GM18868 (cell line): ENCODE measurements at regions not wholly inside any gene's neighbourhood (a gene's known extent, or its start where the extent isn't known, plus 50 kb on each side); places are given as distances from the start of the nearest gene placed in this dataset.

ENCODE experiments used
- ATAC-seq: cut with Tn5 transposase; IDR thresholded peaks from one replicate; pipeline ENCODE4 v1.9.1; 2021; ENCODE audit warnings: mild to moderate bottlenecking, moderate library complexity; ENCODE audit not compliant: unreplicated experiment

GRCh38 chr18:1993866-1994265, 577.4 kb downstream of the METTL4 start:
- no peak for ATAC-seq

GRCh38 chr18:1994471-1994870, 576.8 kb downstream of the METTL4 start:
- ATAC-seq = no peak

- no peak for ATAC-seq
Observed at GRCh38 chr18:1995041-1995612, 576.2 kb downstream of the METTL4 start.

- no peak for ATAC-seq
Observed at GRCh38 chr18:1998121-1998520, 573.2 kb downstream of the METTL4 start.

GRCh38 chr18:1999387-1999786, 571.9 kb downstream of the METTL4 start:
- no peak for ATAC-seq

GRCh38 chr18:2002151-2002550, 569.2 kb downstream of the METTL4 start:
- ATAC-seq = no peak

GRCh38 chr18:2002604-2003003, 568.7 kb downstream of the METTL4 start:
- no peak for ATAC-seq

- ATAC-seq = no peak
Observed at GRCh38 chr18:2009942-2010697, 561.2 kb downstream of the METTL4 start.

- no peak for ATAC-seq
Observed at GRCh38 chr18:2027016-2027415, 544.3 kb downstream of the METTL4 start.

GRCh38 chr18:2027756-2028155, 543.5 kb downstream of the METTL4 start:
- no peak for ATAC-seq

- no peak for ATAC-seq
Observed at GRCh38 chr18:2028986-2029385, 542.3 kb downstream of the METTL4 start.

- no peak for ATAC-seq
Observed at GRCh38 chr18:2030647-2031046, 540.7 kb downstream of the METTL4 start.

- no peak for ATAC-seq
Observed at GRCh38 chr18:2032036-2032435, 539.3 kb downstream of the METTL4 start.

GRCh38 chr18:2035056-2035455, 536.2 kb downstream of the METTL4 start:
- ATAC-seq = no peak

- ATAC-seq = no peak
Observed at GRCh38 chr18:2036086-2036485, 535.2 kb downstream of the METTL4 start.

- no peak for ATAC-seq
Observed at GRCh38 chr18:2040279-2040678, 531.0 kb downstream of the METTL4 start.

- no peak for ATAC-seq
Observed at GRCh38 chr18:2049986-2050385, 521.3 kb downstream of the METTL4 start.

GRCh38 chr18:2050702-2051201, 520.6 kb downstream of the METTL4 start:
- ATAC-seq = no peak

- no peak for ATAC-seq
Observed at GRCh38 chr18:2053490-2054089, 517.7 kb downstream of the METTL4 start.

- no peak for ATAC-seq
Observed at GRCh38 chr18:2059336-2059735, 512.0 kb downstream of the METTL4 start.

GRCh38 chr18:2060086-2060485, 511.2 kb downstream of the METTL4 start:
- no peak for ATAC-seq

- ATAC-seq = no peak
Observed at GRCh38 chr18:2070631-2071030, 500.7 kb downstream of the METTL4 start.
